ENCODE measurements at regions not wholly inside any gene's neighbourhood (a gene's known extent, or its start where the extent isn't known, plus 50 kb on each side); places are given as distances from the start of the nearest gene placed in this dataset.

DNA sequence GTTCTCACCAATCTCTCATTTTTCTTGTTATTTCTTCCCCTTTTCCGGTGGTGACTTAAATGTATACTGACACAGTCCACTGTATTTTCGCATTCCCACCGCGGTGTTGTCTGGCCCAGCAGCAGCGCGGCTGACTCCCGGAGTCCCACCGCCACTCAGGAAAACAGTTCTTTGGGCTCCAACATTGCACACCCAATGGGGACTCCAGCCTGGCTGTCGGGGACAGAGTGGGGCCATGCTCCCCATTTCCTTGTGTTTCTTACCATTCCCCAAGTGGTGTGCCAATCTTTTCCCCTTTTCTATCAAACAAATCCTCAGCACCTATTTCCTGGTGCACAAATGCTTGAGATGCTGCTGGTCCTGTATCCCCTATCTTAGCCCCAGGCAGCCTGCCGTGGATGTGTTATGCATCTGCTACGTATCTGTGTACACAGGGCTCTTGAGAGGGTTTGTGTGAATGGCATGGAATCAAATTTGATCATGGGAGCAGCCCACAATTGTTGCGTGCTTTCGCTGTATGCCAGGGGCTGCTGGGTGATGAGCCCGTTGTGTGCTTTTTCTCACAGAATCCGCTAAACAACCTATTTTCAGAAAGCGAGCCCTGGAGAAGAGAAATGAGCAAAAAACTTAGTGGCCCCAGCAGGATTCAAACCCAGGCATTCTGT, 219.1 kb upstream of the RGMA start:
- no peak for DNase-seq (ENCODE audit: low read depth, low spot score)
- no peaks in the 10 kb centered on the region for H3K36me3 Mint-ChIP-seq (ENCODE audit: low read depth)
- H3K27me3 Mint-ChIP-seq (ENCODE audit: low read depth): no peaks in the 10 kb centered on the region
- peaks cover 45% of the 10 kb centered on the region for H3K4me1 Mint-ChIP-seq
- H3K9me3 Mint-ChIP-seq: peaks cover 2% of the 10 kb centered on the region
- TF ChIP-seq, protein P1, sequence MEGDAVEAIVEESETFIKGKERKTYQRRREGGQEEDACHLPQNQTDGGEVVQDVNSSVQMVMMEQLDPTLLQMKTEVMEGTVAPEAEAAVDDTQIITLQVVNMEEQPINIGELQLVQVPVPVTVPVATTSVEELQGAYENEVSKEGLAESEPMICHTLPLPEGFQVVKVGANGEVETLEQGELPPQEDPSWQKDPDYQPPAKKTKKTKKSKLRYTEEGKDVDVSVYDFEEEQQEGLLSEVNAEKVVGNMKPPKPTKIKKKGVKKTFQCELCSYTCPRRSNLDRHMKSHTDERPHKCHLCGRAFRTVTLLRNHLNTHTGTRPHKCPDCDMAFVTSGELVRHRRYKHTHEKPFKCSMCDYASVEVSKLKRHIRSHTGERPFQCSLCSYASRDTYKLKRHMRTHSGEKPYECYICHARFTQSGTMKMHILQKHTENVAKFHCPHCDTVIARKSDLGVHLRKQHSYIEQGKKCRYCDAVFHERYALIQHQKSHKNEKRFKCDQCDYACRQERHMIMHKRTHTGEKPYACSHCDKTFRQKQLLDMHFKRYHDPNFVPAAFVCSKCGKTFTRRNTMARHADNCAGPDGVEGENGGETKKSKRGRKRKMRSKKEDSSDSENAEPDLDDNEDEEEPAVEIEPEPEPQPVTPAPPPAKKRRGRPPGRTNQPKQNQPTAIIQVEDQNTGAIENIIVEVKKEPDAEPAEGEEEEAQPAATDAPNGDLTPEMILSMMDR (conservative IDR thresholded peaks at IDR 0.05): no peak
- peak overlapping the region; percentile 95 for H3K27ac Mint-ChIP-seq (ENCODE audit: unreplicated experiment)
- H3K4me3 Mint-ChIP-seq: no peak overlapping the region

DNA sequence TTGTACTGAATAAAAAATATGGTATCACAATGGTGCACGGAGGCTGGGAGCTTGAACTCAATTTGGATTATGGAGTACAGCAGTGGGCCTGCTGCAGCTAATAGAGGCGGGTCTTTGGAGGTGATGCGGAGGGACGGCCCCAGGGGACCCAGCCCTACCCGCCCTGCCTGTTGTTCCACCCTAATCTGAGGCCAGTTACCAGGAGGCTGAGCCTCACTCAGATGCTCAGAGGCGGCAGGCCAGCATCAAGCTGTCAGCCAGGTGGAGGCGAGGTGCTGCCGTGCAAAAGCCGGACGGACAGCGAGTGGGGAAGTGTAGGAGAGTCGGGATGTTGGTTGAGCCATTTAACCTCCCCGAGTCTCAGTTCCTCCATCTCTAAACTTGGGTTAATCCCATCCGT, 218.5 kb upstream of the RGMA start:
- Mint-ChIP-seq H3K36me3 (ENCODE audit: low read depth) (no peaks in the 10 kb centered on the region), H3K27ac (ENCODE audit: unreplicated experiment) (no peak overlapping the region), H3K27me3 (ENCODE audit: low read depth) (no peaks in the 10 kb centered on the region), H3K9me3 (peaks cover 2% of the 10 kb centered on the region), H3K4me3 (no peak overlapping the region), H3K4me1 (peaks cover 39% of the 10 kb centered on the region)
- TF ChIP-seq, protein P1 (conservative IDR thresholded peaks at IDR 0.05): no peak
- no peak for DNase-seq (ENCODE audit: low read depth, low spot score)

DNA sequence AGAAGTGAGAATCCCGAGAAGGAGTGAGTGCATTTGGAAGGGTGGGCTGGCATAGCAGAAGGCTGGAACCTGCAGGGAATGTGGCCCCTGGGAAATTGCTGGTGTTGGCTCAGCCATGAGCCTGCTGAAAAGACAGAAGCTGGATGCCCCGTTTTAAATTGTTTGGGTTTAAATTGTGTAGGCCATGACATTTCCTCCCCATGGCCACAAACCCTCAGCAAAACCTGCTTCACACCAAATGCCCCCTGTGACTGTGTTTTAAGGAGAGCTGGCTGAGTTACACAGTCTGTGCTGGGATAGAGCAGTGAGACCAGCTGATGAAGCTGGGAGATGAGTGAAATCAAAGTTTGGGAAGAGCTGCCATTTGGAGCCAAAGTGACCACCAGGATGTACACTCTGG, 216.3 kb upstream of the RGMA start:
- H3K27me3 Mint-ChIP-seq (ENCODE audit: low read depth): no peaks in the 10 kb centered on the region
- TF ChIP-seq, protein P1 (conservative IDR thresholded peaks at IDR 0.05): no peak
- peaks cover 33% of the 10 kb centered on the region for H3K4me1 Mint-ChIP-seq
- H3K9me3 Mint-ChIP-seq: peaks cover 2% of the 10 kb centered on the region
- no peak overlapping the region for H3K27ac Mint-ChIP-seq (ENCODE audit: unreplicated experiment)
- no peaks in the 10 kb centered on the region for H3K36me3 Mint-ChIP-seq (ENCODE audit: low read depth)
- DNase-seq (ENCODE audit: low read depth, low spot score): no peak
- no peak overlapping the region for H3K4me3 Mint-ChIP-seq

DNA sequence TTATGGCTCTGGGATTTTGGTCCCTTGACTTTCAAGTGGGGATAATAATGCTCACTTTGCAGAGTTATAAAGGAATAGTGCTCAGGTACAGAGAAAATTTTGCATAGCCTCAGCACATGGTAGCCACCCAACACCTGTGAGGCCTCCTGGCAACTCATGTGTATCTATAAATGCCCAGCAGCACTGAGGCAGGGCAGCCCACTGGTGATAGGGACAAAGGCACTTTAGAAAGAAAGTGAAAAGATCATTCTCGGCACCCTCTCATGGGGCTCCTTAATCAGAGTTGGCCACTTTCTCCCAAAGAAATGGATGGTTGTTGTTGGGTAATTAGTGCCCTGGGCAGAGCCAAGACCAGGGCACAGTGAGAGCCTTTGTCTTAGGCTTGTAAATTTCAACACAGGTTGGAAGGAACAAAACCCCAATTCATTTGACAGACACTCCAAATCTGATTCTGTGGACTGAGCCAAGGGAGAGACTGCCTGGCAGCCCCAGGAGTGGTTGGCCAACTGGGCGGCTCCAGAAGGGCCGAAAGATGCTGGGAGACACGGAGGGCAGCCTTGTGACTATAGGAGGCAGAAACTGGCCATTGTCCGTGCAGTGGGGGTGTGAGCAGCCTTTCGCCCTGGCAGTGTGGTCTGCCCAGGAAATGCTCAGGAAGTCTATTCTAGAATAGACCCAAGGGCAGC, 213.2 kb upstream of the RGMA start:
- no peaks in the 10 kb centered on the region for H3K27me3 Mint-ChIP-seq (ENCODE audit: low read depth)
- TF ChIP-seq, protein P1 (conservative IDR thresholded peaks at IDR 0.05): no peak
- peaks cover 3% of the 10 kb centered on the region for H3K36me3 Mint-ChIP-seq (ENCODE audit: low read depth)
- DNase-seq (ENCODE audit: low read depth, low spot score): no peak
- no peak overlapping the region for H3K27ac Mint-ChIP-seq (ENCODE audit: unreplicated experiment)
- H3K4me3 Mint-ChIP-seq: no peak overlapping the region
- peaks cover 31% of the 10 kb centered on the region for H3K4me1 Mint-ChIP-seq
- peaks cover 2% of the 10 kb centered on the region for H3K9me3 Mint-ChIP-seq

DNA sequence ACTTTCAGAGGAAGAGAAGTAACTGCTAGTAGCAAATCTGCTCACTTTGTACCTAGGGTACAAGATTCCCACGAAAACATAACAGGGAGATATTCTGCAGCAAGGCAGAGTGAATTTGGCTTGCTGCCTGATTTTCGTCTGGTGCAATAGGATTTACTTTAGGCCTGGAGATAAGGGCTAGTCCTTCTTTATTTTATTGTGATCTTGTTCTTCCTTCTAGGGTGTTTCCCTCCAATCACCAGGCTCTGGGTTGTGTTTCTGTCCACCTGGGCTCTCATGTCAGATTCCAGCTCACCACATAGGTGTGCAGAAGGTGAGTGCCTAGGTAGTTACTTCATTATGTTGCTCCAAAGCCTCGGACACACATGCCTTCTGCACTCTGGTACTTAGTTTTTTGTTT, 211.8 kb upstream of the RGMA start:
- TF ChIP-seq, protein P1 (conservative IDR thresholded peaks at IDR 0.05): no peak
- peaks cover 41% of the 10 kb centered on the region for H3K4me1 Mint-ChIP-seq
- peak overlapping the region; percentile 24 for H3K27ac Mint-ChIP-seq (ENCODE audit: unreplicated experiment)
- H3K27me3 Mint-ChIP-seq (ENCODE audit: low read depth): no peaks in the 10 kb centered on the region
- no peak overlapping the region for H3K4me3 Mint-ChIP-seq
- peaks cover 2% of the 10 kb centered on the region for H3K9me3 Mint-ChIP-seq
- H3K36me3 Mint-ChIP-seq (ENCODE audit: low read depth): peaks cover 3% of the 10 kb centered on the region
- DNase-seq (ENCODE audit: low read depth, low spot score): no peak

All from neural crest cell (in vitro differentiated cells).